GM04504 (cell line): ENCODE measurements at regions not wholly inside any gene's neighbourhood (a gene's known extent, or its start where the extent isn't known, plus 50 kb on each side); places are given as distances from the start of the nearest gene placed in this dataset.

ENCODE experiments used
- DNase-seq: peaks from one replicate; pipeline ENCODE4 v3.0.0-alpha.2; 2012; ENCODE audit warnings: low read depth

GRCh38 chr20:50378170-50379000, 131.8 kb upstream of the PTPN1 start:
- DNase-seq = no peak

GRCh38 chr20:50379049-50379990, 130.9 kb upstream of the PTPN1 start:
- DNase-seq = peak; percentile 92

GRCh38 chr20:50379991-50380696, 130.0 kb upstream of the PTPN1 start:
- no peak for DNase-seq

- peak; percentile 26 for DNase-seq
These were observed 129.5 kb upstream of the PTPN1 start for GRCh38 chr20:50380697-50381040.

GRCh38 chr20:50381075-50381732, 129.0 kb upstream of the PTPN1 start:
- DNase-seq = no peak

- DNase-seq = no peak
These were observed 128.2 kb upstream of the PTPN1 start for GRCh38 chr20:50381771-50382593.

GRCh38 chr20:50385733-50386640, 124.2 kb upstream of the PTPN1 start:
- DNase-seq = no peak

- DNase-seq = no peak
These were observed 123.6 kb upstream of the PTPN1 start for GRCh38 chr20:50386641-50386960.

GRCh38 chr20:50387218-50387995, 122.8 kb upstream of the PTPN1 start:
- no peak for DNase-seq

- no peak for DNase-seq
These were observed 122.2 kb upstream of the PTPN1 start for GRCh38 chr20:50387996-50388332.

- no peak for DNase-seq
These were observed 121.3 kb upstream of the PTPN1 start for GRCh38 chr20:50388733-50389437.

- DNase-seq = no peak
These were observed 120.8 kb upstream of the PTPN1 start for GRCh38 chr20:50389438-50389807.

- no peak for DNase-seq
These were observed 120.1 kb upstream of the PTPN1 start for GRCh38 chr20:50389808-50390684.

- no peak for DNase-seq
These were observed 119.3 kb upstream of the PTPN1 start for GRCh38 chr20:50390685-50391443.

GRCh38 chr20:50391444-50392137, 118.6 kb upstream of the PTPN1 start:
- DNase-seq = no peak

- no peak for DNase-seq
These were observed 117.9 kb upstream of the PTPN1 start for GRCh38 chr20:50392138-50392866.
